ENCODE measurements at regions not wholly inside any gene's neighbourhood (a gene's known extent, or its start where the extent isn't known, plus 50 kb on each side); places are given as distances from the start of the nearest gene placed in this dataset.

- no peaks in the 10 kb centered on the region for H3K9me3 Mint-ChIP-seq (ENCODE audit: unreplicated experiment)
- DNase-seq (ENCODE audit: extremely low spot score, unreplicated experiment): no peak
- no peaks in the 10 kb centered on the region for H3K36me3 Mint-ChIP-seq (ENCODE audit: unreplicated experiment)
- H3K27me3 Mint-ChIP-seq (ENCODE audit: unreplicated experiment): no peaks in the 10 kb centered on the region
- peak overlapping the region; percentile 84 for H3K27ac Mint-ChIP-seq (ENCODE audit: unreplicated experiment)
- H3K4me1 Mint-ChIP-seq (ENCODE audit: unreplicated experiment): peaks cover 54% of the 10 kb centered on the region
- H3K4me3 Mint-ChIP-seq (ENCODE audit: unreplicated experiment): no peak overlapping the region
- no peak for TF ChIP-seq CTCF (IDR thresholded peaks at IDR 0.05)
Observed at GRCh38 chr3:16056217-16056616, 118.3 kb upstream of the GALNT15 start.

- no peak for DNase-seq (ENCODE audit: extremely low spot score, unreplicated experiment)
- peak overlapping the region; percentile 96 for H3K27ac Mint-ChIP-seq (ENCODE audit: unreplicated experiment)
- no peaks in the 10 kb centered on the region for H3K36me3 Mint-ChIP-seq (ENCODE audit: unreplicated experiment)
- no peaks in the 10 kb centered on the region for H3K27me3 Mint-ChIP-seq (ENCODE audit: unreplicated experiment)
- no peak for TF ChIP-seq CTCF (IDR thresholded peaks at IDR 0.05)
- peaks cover 66% of the 10 kb centered on the region for H3K4me1 Mint-ChIP-seq (ENCODE audit: unreplicated experiment)
- H3K9me3 Mint-ChIP-seq (ENCODE audit: unreplicated experiment): no peaks in the 10 kb centered on the region
- no peak overlapping the region for H3K4me3 Mint-ChIP-seq (ENCODE audit: unreplicated experiment)
Observed at GRCh38 chr3:16058521-16058920, 116.0 kb upstream of the GALNT15 start.

- peaks cover 69% of the 10 kb centered on the region for H3K4me1 Mint-ChIP-seq (ENCODE audit: unreplicated experiment)
- no peak for TF ChIP-seq CTCF (IDR thresholded peaks at IDR 0.05)
- peak overlapping the region; percentile 96 for H3K27ac Mint-ChIP-seq (ENCODE audit: unreplicated experiment)
- DNase-seq (ENCODE audit: extremely low spot score, unreplicated experiment): no peak
- no peaks in the 10 kb centered on the region for H3K27me3 Mint-ChIP-seq (ENCODE audit: unreplicated experiment)
- H3K4me3 Mint-ChIP-seq (ENCODE audit: unreplicated experiment): no peak overlapping the region
- no peaks in the 10 kb centered on the region for H3K36me3 Mint-ChIP-seq (ENCODE audit: unreplicated experiment)
- no peaks in the 10 kb centered on the region for H3K9me3 Mint-ChIP-seq (ENCODE audit: unreplicated experiment)
Observed at GRCh38 chr3:16059081-16059537, 115.4 kb upstream of the GALNT15 start.

GRCh38 chr3:16059711-16060357 is 114.6 kb upstream of the GALNT15 start:
- TF ChIP-seq CTCF (IDR thresholded peaks at IDR 0.05): no peak
- Mint-ChIP-seq H3K9me3 (ENCODE audit: unreplicated experiment) (no peaks in the 10 kb centered on the region), H3K27ac (ENCODE audit: unreplicated experiment) (peak overlapping the region; percentile 96), H3K36me3 (ENCODE audit: unreplicated experiment) (no peaks in the 10 kb centered on the region), H3K4me1 (ENCODE audit: unreplicated experiment) (peaks cover 70% of the 10 kb centered on the region), H3K27me3 (ENCODE audit: unreplicated experiment) (no peaks in the 10 kb centered on the region), H3K4me3 (ENCODE audit: unreplicated experiment) (peak overlapping the region; percentile 1)
- no peak for DNase-seq (ENCODE audit: extremely low spot score, unreplicated experiment)

- TF ChIP-seq CTCF (IDR thresholded peaks at IDR 0.05): no peak
- DNase-seq (ENCODE audit: extremely low spot score, unreplicated experiment): no peak
- peak overlapping the region; percentile 96 for H3K27ac Mint-ChIP-seq (ENCODE audit: unreplicated experiment)
Observed at GRCh38 chr3:16060358-16060852, 114.1 kb upstream of the GALNT15 start.

More at GRCh38 chr3:16060358-16060852, 114.1 kb upstream of the GALNT15 start:
- H3K4me1 Mint-ChIP-seq (ENCODE audit: unreplicated experiment): peaks cover 70% of the 10 kb centered on the region
- no peaks in the 10 kb centered on the region for H3K9me3 Mint-ChIP-seq (ENCODE audit: unreplicated experiment)
- H3K4me3 Mint-ChIP-seq (ENCODE audit: unreplicated experiment): peak overlapping the region; percentile 24
- H3K36me3 Mint-ChIP-seq (ENCODE audit: unreplicated experiment): no peaks in the 10 kb centered on the region
- no peaks in the 10 kb centered on the region for H3K27me3 Mint-ChIP-seq (ENCODE audit: unreplicated experiment)
